ELR (cell line): ENCODE measurements at regions not wholly inside any gene's neighbourhood (a gene's known extent, or its start where the extent isn't known, plus 50 kb on each side); places are given as distances from the start of the nearest gene placed in this dataset.
"Not testable (repeated sequence)": the region's sequence is repeated elsewhere in the genome, so short reads cannot be mapped to it uniquely, and the experiment has no call there.

ENCODE experiments used
- DNase-seq: peaks from one replicate; pipeline ENCODE4 v3.0.0-alpha.2; 2015; ENCODE audit warnings: low read depth

GRCh38 chr11:3514635-3515424 lies 127.0 kb downstream of the ART5 start:
- DNase-seq, result not testable (repeated sequence)

- DNase-seq, result not testable (repeated sequence)
These were observed 128.5 kb downstream of the ART5 start for GRCh38 chr11:3513311-3513710.

- DNase-seq, result not testable (repeated sequence)
These were observed 129.0 kb downstream of the ART5 start for GRCh38 chr11:3512751-3513150.

GRCh38 chr11:3512133-3512703 lies 129.6 kb downstream of the ART5 start:
- DNase-seq, result not testable (repeated sequence)

GRCh38 chr11:3511416-3512132 lies 130.2 kb downstream of the ART5 start:
- DNase-seq, result not testable (repeated sequence)

- not testable (repeated sequence) for DNase-seq
These were observed 130.6 kb upstream of the ZNF195 start for GRCh38 chr11:3509563-3509962.

GRCh38 chr11:3499198-3499597 lies 120.3 kb upstream of the ZNF195 start:
- DNase-seq, result not testable (repeated sequence)

GRCh38 chr11:3498356-3498755 lies 119.4 kb upstream of the ZNF195 start:
- DNase-seq, result not testable (repeated sequence)

- not testable (repeated sequence) for DNase-seq
These were observed 114.2 kb upstream of the ZNF195 start for GRCh38 chr11:3493152-3493551.

GRCh38 chr11:3488003-3488402 lies 109.1 kb upstream of the ZNF195 start:
- DNase-seq, result not testable (repeated sequence)

GRCh38 chr11:3485737-3486136 lies 106.8 kb upstream of the ZNF195 start:
- DNase-seq, result not testable (repeated sequence)

- peak; percentile 22 for DNase-seq
These were observed 98.3 kb upstream of the ZNF195 start for GRCh38 chr11:3476937-3477885.

GRCh38 chr11:3476084-3476936 lies 97.4 kb upstream of the ZNF195 start:
- DNase-seq, result not testable (repeated sequence)

- DNase-seq, result not testable (repeated sequence)
These were observed 90.0 kb upstream of the ZNF195 start for GRCh38 chr11:3468963-3469362.

- DNase-seq, result not testable (repeated sequence)
These were observed 88.7 kb upstream of the ZNF195 start for GRCh38 chr11:3467599-3467998.

GRCh38 chr11:3455666-3456065 lies 76.7 kb upstream of the ZNF195 start:
- not testable (repeated sequence) for DNase-seq

- peak; percentile 65 for DNase-seq
These were observed 75.9 kb upstream of the ZNF195 start for GRCh38 chr11:3454844-3455243.

- not testable (repeated sequence) for DNase-seq
These were observed 74.8 kb upstream of the ZNF195 start for GRCh38 chr11:3453596-3454256.

GRCh38 chr11:3450822-3451221 lies 71.9 kb upstream of the ZNF195 start:
- DNase-seq, result not testable (repeated sequence)

- DNase-seq, result not testable (repeated sequence)
These were observed 66.6 kb upstream of the ZNF195 start for GRCh38 chr11:3445535-3445934.
